HFFc6 (cell line): ENCODE measurements at regions not wholly inside any gene's neighbourhood (a gene's known extent, or its start where the extent isn't known, plus 50 kb on each side); places are given as distances from the start of the nearest gene placed in this dataset.

Experiments
- DNase-seq: peaks from one replicate; pipeline ENCODE4 v3.0.0-alpha.2; 2018
- H3K27ac Mint-ChIP-seq: 2 replicates; pipeline ENCODE4 v1.8.0; 2020; ENCODE audit warnings: mild to moderate bottlenecking, mixed read lengths
- H3K27me3 Mint-ChIP-seq: 2 replicates; pipeline ENCODE4 v1.8.0; 2021; ENCODE audit warnings: mild to moderate bottlenecking, moderate library complexity, mixed read lengths; ENCODE audit not compliant: insufficient read depth
- H3K36me3 Mint-ChIP-seq: 2 replicates; pipeline ENCODE4 v1.8.0; 2021; ENCODE audit warnings: low read depth, mixed read lengths
- H3K4me1 Mint-ChIP-seq: 2 replicates; pipeline ENCODE4 v1.8.0; 2020; ENCODE audit warnings: low read depth, mixed read lengths
- H3K4me3 Mint-ChIP-seq: 2 replicates; pipeline ENCODE4 v1.8.0; 2020; ENCODE audit warnings: mild to moderate bottlenecking, moderate library complexity, mixed read lengths
- H3K9me3 Mint-ChIP-seq: 2 replicates; pipeline ENCODE4 v1.8.0; 2020; ENCODE audit warnings: mild to moderate bottlenecking, mixed read lengths
- TF ChIP-seq, protein P1 (sequence below): fragments of 200-600 bp; sonication (generic); IDR thresholded peaks from 2 replicates; pipeline ENCODE4 v1.5.0; 2021; ENCODE audit warnings: antibody characterized with exemption, mild to moderate bottlenecking

DNA sequence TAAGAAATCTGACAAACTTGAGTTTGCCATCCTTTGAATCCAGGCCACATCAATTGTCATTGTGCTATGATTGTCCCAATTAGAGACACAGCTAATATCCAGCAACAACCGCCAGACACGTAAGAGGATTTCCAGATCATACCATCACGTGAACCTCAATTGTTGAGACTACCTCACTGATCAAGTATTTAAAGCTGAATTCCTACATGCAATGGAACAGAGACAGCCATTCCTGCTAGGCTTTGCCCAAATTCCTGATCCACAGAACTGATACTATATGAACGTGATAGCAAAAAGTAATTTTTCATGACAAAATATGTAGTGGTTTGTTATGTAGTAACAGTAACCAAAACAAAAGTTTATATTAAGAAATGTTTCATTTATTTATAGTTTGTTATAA, 657.7 kb downstream of the PRR16 start:
- no peaks in the 10 kb centered on the region for H3K4me1 Mint-ChIP-seq
- no peak overlapping the region for H3K27ac Mint-ChIP-seq
- no peak for DNase-seq
- TF ChIP-seq, protein P1, sequence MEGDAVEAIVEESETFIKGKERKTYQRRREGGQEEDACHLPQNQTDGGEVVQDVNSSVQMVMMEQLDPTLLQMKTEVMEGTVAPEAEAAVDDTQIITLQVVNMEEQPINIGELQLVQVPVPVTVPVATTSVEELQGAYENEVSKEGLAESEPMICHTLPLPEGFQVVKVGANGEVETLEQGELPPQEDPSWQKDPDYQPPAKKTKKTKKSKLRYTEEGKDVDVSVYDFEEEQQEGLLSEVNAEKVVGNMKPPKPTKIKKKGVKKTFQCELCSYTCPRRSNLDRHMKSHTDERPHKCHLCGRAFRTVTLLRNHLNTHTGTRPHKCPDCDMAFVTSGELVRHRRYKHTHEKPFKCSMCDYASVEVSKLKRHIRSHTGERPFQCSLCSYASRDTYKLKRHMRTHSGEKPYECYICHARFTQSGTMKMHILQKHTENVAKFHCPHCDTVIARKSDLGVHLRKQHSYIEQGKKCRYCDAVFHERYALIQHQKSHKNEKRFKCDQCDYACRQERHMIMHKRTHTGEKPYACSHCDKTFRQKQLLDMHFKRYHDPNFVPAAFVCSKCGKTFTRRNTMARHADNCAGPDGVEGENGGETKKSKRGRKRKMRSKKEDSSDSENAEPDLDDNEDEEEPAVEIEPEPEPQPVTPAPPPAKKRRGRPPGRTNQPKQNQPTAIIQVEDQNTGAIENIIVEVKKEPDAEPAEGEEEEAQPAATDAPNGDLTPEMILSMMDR, result no peak
- no peak overlapping the region for H3K4me3 Mint-ChIP-seq
- H3K36me3 Mint-ChIP-seq, result no peaks in the 10 kb centered on the region
- peaks cover 8% of the 10 kb centered on the region for H3K9me3 Mint-ChIP-seq
- no peaks in the 10 kb centered on the region for H3K27me3 Mint-ChIP-seq

DNA sequence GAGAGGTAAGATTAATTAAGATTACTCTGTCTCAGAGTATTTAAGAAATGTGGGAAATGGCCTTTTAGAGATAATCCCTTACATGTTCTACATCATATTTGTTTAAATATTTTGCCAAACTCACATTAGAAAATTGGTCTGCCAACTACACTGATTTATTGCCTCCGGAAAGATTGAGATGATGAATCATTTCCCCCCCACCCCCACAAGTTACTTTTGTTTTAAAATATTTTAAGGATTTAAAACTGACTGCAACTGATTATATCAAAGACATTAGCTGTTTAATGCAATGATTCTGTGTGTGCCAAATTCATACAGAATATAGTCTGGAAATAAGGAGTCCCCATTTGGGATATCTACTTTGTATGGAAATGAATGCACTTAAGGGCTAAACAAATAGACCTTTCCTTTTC, 674.4 kb downstream of the PRR16 start:
- no peak overlapping the region for H3K27ac Mint-ChIP-seq
- no peaks in the 10 kb centered on the region; the same call in 1 of the 2 replicates for H3K36me3 Mint-ChIP-seq
- H3K4me1 Mint-ChIP-seq, result no peaks in the 10 kb centered on the region
- TF ChIP-seq, protein P1, result no peak
- H3K27me3 Mint-ChIP-seq, result no peaks in the 10 kb centered on the region
- DNase-seq, result no peak
- H3K4me3 Mint-ChIP-seq, result no peak overlapping the region
- peaks cover 28% of the 10 kb centered on the region for H3K9me3 Mint-ChIP-seq

GRCh38 chr5:121138952-121139351, 674.9 kb downstream of the PRR16 start:
- TF ChIP-seq, protein P1, result no peak
- Mint-ChIP-seq H3K27me3 (no peaks in the 10 kb centered on the region), H3K27ac (no peak overlapping the region), H3K9me3 (peaks cover 28% of the 10 kb centered on the region), H3K36me3 (no peaks in the 10 kb centered on the region; the same call in 1 of the 2 replicates), H3K4me1 (no peaks in the 10 kb centered on the region), H3K4me3 (no peak overlapping the region)
- DNase-seq, result no peak

- no peak for DNase-seq
- Mint-ChIP-seq H3K4me1 (no peaks in the 10 kb centered on the region), H3K4me3 (no peak overlapping the region), H3K36me3 (no peaks in the 10 kb centered on the region; the same call in 1 of the 2 replicates), H3K27me3 (no peaks in the 10 kb centered on the region), H3K9me3 (peaks cover 47% of the 10 kb centered on the region), H3K27ac (no peak overlapping the region)
- TF ChIP-seq, protein P1, result no peak
Observed at GRCh38 chr5:121144764-121145163, 680.7 kb downstream of the PRR16 start.

DNA sequence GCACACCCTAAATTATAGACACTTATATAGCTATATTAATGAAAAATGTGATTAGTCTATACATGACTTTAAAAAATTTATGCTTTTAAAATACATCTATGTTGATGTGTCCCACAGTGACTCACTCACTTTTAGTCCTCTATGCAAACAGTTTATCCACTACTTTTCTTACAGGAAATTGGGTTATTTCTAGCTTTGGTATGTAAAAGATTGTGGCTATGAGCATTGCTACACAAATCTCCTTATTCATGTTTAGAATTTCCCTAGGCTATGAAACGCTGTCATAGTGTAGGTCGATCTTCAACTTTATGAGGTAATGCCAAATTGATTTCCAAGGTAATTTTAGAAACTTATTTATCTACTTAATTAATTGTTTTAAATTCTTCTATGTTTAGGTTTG, 687.4 kb downstream of the PRR16 start:
- Mint-ChIP-seq H3K4me1 (no peaks in the 10 kb centered on the region), H3K4me3 (no peak overlapping the region), H3K27ac (no peak overlapping the region), H3K9me3 (peaks cover 16% of the 10 kb centered on the region), H3K36me3 (no peaks in the 10 kb centered on the region), H3K27me3 (no peaks in the 10 kb centered on the region)
- TF ChIP-seq, protein P1, result no peak
- DNase-seq, result no peak

DNA sequence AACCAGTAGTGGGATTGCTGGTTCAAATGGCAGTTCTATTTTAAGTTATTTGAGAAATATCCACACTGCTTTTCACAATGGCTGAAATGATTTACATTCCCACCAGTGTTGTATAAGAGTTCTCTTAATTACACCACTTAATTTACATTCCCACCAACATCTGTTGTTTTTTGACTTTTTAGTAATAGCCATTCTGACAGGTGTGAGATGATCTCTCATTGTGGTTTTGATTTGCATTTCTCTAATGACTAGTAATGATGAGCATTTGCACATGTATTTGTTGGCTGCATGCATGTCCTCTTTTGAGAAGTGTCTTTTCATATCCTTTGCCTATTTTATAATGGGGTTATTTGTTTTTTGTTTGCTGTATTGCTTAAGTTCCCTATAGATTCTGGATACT, 688.3 kb downstream of the PRR16 start:
- no peaks in the 10 kb centered on the region for H3K36me3 Mint-ChIP-seq
- TF ChIP-seq, protein P1, result no peak
- no peak overlapping the region for H3K4me3 Mint-ChIP-seq
- H3K27ac Mint-ChIP-seq, result no peak overlapping the region
- H3K4me1 Mint-ChIP-seq, result no peaks in the 10 kb centered on the region
- DNase-seq, result no peak
- no peaks in the 10 kb centered on the region for H3K27me3 Mint-ChIP-seq
- peaks cover 12% of the 10 kb centered on the region for H3K9me3 Mint-ChIP-seq
